Natural killer cell (primary cell): ENCODE measurements at regions not wholly inside any gene's neighbourhood (a gene's known extent, or its start where the extent isn't known, plus 50 kb on each side); places are given as distances from the start of the nearest gene placed in this dataset.

Experiments
- ATAC-seq, 3 donors: fragments of 150-1000 bp in 2 of 3; fragments of 200-7000 bp in 1 of 3; cut with Tn5 transposase; 1 replicate in 1 of 3; 2 replicates in 2 of 3; pipeline ENCODE4 v1.10.0; 2021; ENCODE audit warnings: mild to moderate bottlenecking in 2 of 3, moderate library complexity in 2 of 3
- DNase-seq, 2 donors: peaks; one replicate each; pipeline versions ENCODE4 v3.0.0 to v3.0.0-alpha.2; 2013 to 2021; ENCODE audit warnings: mixed read lengths in 1 of 2
- H3K27ac ChIP-seq: one replicate; pipeline ENCODE4 v1.5.1; 2013; ENCODE audit warnings: mild to moderate bottlenecking, low read length
- H3K27me3 ChIP-seq: one replicate; pipeline ENCODE4 v1.6.1; 2013; ENCODE audit warnings: low read length; ENCODE audit not compliant: control insufficient read depth, insufficient read depth
- H3K36me3 ChIP-seq: one replicate; pipeline ENCODE4 v1.6.1; 2013; ENCODE audit warnings: low read length; ENCODE audit not compliant: control insufficient read depth, insufficient read depth
- H3K4me1 ChIP-seq: one replicate; pipeline ENCODE4 v1.6.1; 2013; ENCODE audit warnings: low read length; ENCODE audit not compliant: control insufficient read depth, insufficient read depth
- H3K4me3 ChIP-seq: one replicate; pipeline ENCODE4 v1.5.1; 2013; ENCODE audit warnings: low read length
- H3K9me3 ChIP-seq: one replicate; pipeline ENCODE4 v1.6.1; 2013; ENCODE audit warnings: low read length; ENCODE audit not compliant: control insufficient read depth, insufficient read depth
- H3K27ac Mint-ChIP-seq, 2 donors: one replicate each; pipeline ENCODE4 v1.8.0; 2022; ENCODE audit warnings: mild to moderate bottlenecking in 2 of 2, mixed read lengths in 2 of 2, moderate library complexity in 1 of 2
- H3K27me3 Mint-ChIP-seq, 2 donors: one replicate each; pipeline ENCODE4 v1.8.0; 2022; ENCODE audit warnings: low read depth in 2 of 2, mixed read lengths in 2 of 2
- H3K36me3 Mint-ChIP-seq: one replicate; pipeline ENCODE4 v1.8.0; 2022; ENCODE audit warnings: mixed read lengths
- H3K4me1 Mint-ChIP-seq, 2 donors: one replicate each; pipeline ENCODE4 v1.8.0; 2022; ENCODE audit warnings: mixed read lengths in 2 of 2
- H3K4me3 Mint-ChIP-seq: one replicate; pipeline ENCODE4 v1.8.0; 2022; ENCODE audit warnings: mild to moderate bottlenecking, moderate library complexity, mixed read lengths
- H3K9me3 Mint-ChIP-seq, 2 donors: one replicate each; pipeline ENCODE4 v1.8.0; 2022; ENCODE audit warnings: mixed read lengths in 2 of 2
- CTCF ChIP-seq: fragments of 200-600 bp; IDR thresholded peaks from one replicate; pipeline ENCODE4 v1.8.0; 2022; ENCODE audit warnings: antibody characterized with exemption
- WGBS: methylation state at CpG from one replicate; pipeline ENCODE4 v1.1.7; 2013; ENCODE audit warnings: missing lambda C conversion rate; ENCODE audit not compliant: insufficient coverage; 5-methylcytosine and 5-hydroxymethylcytosine counted together
- intact Hi-C: fragments of 100-400 bp; cut with micrococcal nuclease; formaldehyde crosslinking; loops from one replicate; pipeline ENCODE4 v1.14.2; 2022

GRCh38 chr12:90079529-90080210, 371.0 kb upstream of the ATP2B1 start:
- Histone ChIP-seq H3K27me3 (peaks cover 2% of the 10 kb centered on the region), H3K4me3 (no peak overlapping the region), H3K27ac (no peak overlapping the region), H3K36me3 (no peaks in the 10 kb centered on the region), H3K9me3 (no peaks in the 10 kb centered on the region), H3K4me1 (no peaks in the 10 kb centered on the region)
- no peaks in the 10 kb centered on the region for H3K9me3 Mint-ChIP-seq
- DNase-seq (no peak), ATAC-seq (no peak)
- H3K36me3 Mint-ChIP-seq = no peaks in the 10 kb centered on the region
- no peak for TF ChIP-seq CTCF
- H3K27me3 Mint-ChIP-seq = peaks cover 9% of the 10 kb centered on the region in 2 donors
- H3K27ac Mint-ChIP-seq = no peak overlapping the region
- WGBS = 96% methylated on average over 4 of the region's 4 CpGs
- peaks cover 6 to 7% of the 10 kb centered on the region in 2 donors for H3K4me1 Mint-ChIP-seq
- intact Hi-C loops = no loop called here
- H3K4me3 Mint-ChIP-seq = no peak overlapping the region

- H3K36me3 ChIP-seq = no peaks in the 10 kb centered on the region
- DNase-seq (no peak), ATAC-seq (no peak)
- no peak overlapping the region for H3K4me3 Mint-ChIP-seq
- peaks cover 6 to 7% of the 10 kb centered on the region in 2 donors for H3K4me1 Mint-ChIP-seq
- no peaks in the 10 kb centered on the region for H3K9me3 ChIP-seq
- H3K27ac Mint-ChIP-seq = no peak overlapping the region
- H3K9me3 Mint-ChIP-seq = no peaks in the 10 kb centered on the region
- no peaks in the 10 kb centered on the region for H3K4me1 ChIP-seq
- H3K36me3 Mint-ChIP-seq = no peaks in the 10 kb centered on the region
- H3K27ac ChIP-seq = no peak overlapping the region
- H3K4me3 ChIP-seq = no peak overlapping the region
- peaks cover 2% of the 10 kb centered on the region for H3K27me3 ChIP-seq
- no peak for TF ChIP-seq CTCF
- intact Hi-C loops = no loop called here
- 80% methylated on average over 4 of the region's 4 CpGs for WGBS
- H3K27me3 Mint-ChIP-seq = peaks cover 9 to 10% of the 10 kb centered on the region in 2 donors
Measured at GRCh38 chr12:90078344-90078743, 369.7 kb upstream of the ATP2B1 start.

GRCh38 chr12:90077756-90078155, 369.1 kb upstream of the ATP2B1 start:
- intact Hi-C loops = no loop called here
- DNase-seq (no peak), ATAC-seq (no peak)
- no peak for TF ChIP-seq CTCF
- Mint-ChIP-seq H3K27ac (no peak overlapping the region), H3K4me3 (no peak overlapping the region), H3K9me3 (no peaks in the 10 kb centered on the region), H3K27me3 (peaks cover 11 to 16% of the 10 kb centered on the region in 2 donors), H3K4me1 (peaks cover 6 to 7% of the 10 kb centered on the region in 2 donors), H3K36me3 (no peaks in the 10 kb centered on the region)
- WGBS = 71% methylated on average over 4 of the region's 4 CpGs
- no peak overlapping the region for H3K27ac ChIP-seq
- H3K27me3 ChIP-seq = peaks cover 2% of the 10 kb centered on the region
- H3K4me3 ChIP-seq = no peak overlapping the region
- H3K9me3 ChIP-seq = no peaks in the 10 kb centered on the region
- no peaks in the 10 kb centered on the region for H3K36me3 ChIP-seq
- H3K4me1 ChIP-seq = no peaks in the 10 kb centered on the region

DNA sequence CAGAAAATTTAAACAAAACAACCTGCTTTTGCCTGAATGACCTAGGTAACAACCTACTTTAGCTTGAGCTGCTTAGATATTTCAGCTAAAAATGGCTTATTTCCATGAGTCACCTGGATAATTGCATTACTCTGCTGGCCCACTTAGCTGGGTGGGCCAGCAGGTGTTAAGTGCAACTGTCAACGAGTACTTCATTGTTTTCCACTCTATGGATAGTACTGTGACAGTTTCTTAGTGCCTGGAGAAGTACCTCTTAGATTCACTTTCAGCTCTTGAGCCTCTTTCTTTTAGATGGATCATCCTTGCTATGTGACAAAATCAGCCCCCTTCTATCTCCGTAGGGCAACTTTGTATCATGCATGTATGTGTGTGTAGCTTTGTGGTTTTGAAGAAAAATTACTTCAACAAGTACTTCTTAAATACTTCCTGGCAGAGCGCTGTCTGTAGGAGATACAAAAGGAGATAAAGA, 368.2 kb upstream of the ATP2B1 start:
- Histone ChIP-seq H3K36me3 (no peaks in the 10 kb centered on the region), H3K27me3 (peaks cover 2% of the 10 kb centered on the region), H3K9me3 (no peaks in the 10 kb centered on the region), H3K4me1 (no peaks in the 10 kb centered on the region), H3K27ac (no peak overlapping the region), H3K4me3 (no peak overlapping the region)
- Mint-ChIP-seq H3K27me3 (peaks cover 11 to 25% of the 10 kb centered on the region in 2 donors), H3K4me3 (no peak overlapping the region), H3K9me3 (no peaks in the 10 kb centered on the region), H3K4me1 (peaks cover 6 to 7% of the 10 kb centered on the region in 2 donors), H3K36me3 (no peaks in the 10 kb centered on the region), H3K27ac (no peak overlapping the region)
- DNase-seq (peak in 1 of 2 donors; percentile 24), ATAC-seq (no peak)
- TF ChIP-seq CTCF = no peak
- 54% methylated on average over 1 of the region's 3 CpGs for WGBS
- intact Hi-C loops = no loop called here
